ENCODE measurements at regions not wholly inside any gene's neighbourhood (a gene's known extent, or its start where the extent isn't known, plus 50 kb on each side); places are given as distances from the start of the nearest gene placed in this dataset.

DNA sequence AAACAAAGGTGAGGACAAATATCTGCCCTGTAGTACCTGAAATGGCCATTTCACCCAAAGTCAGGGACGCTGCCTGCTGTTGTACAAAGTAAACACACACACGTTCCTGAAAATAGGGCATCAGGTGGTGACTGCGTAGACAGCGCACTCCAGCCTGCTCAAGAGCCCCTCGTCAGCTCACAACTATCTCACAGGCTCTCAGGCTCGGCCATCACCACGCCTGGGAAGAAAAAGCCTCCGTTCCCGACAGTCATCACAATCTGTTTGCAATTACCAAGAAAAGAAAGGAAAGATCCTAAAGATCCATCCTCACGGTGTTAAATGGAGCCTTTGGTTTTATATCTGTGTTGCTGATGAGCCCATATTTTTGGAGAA lies 230.2 kb downstream of the ZNF516 start:
- Histone ChIP-seq H2AFZ (peak overlapping the region; percentile 74), H3K79me2 (replicated peaks; ENCODE audit: insufficient read depth) (no peaks in the 10 kb centered on the region), H3K27ac (ENCODE audit: low read depth) (no peak overlapping the region), H3K4me2 (no peak overlapping the region), H3K27me3 (ENCODE audit: insufficient read depth) (no peaks in the 10 kb centered on the region), H3F3A (replicated peaks; ENCODE audit: low read depth) (no peaks in the 10 kb centered on the region), H3K4me1 (ENCODE audit: insufficient read depth) (peaks cover 20% of the 10 kb centered on the region), H3K36me3 (ENCODE audit: insufficient read depth) (no peaks in the 10 kb centered on the region), H3K9me2 (ENCODE audit: insufficient read depth) (no peaks in the 10 kb centered on the region), H3K4me3 (no peak overlapping the region), H4K20me1 (replicated peaks; ENCODE audit: insufficient read depth) (no peaks in the 10 kb centered on the region)
- TF ChIP-seq JUNB (IDR thresholded peaks at IDR 0.05; ENCODE audit: unreplicated experiment) (no peak), POLR2AphosphoS5 (IDR thresholded peaks at IDR 0.05; ENCODE audit: low read depth) (no peak), EZH2phosphoT487 (IDR thresholded peaks at IDR 0.05; ENCODE audit: unreplicated experiment) (no peak), CREB1 (CRISPR knock-in tag; IDR thresholded peaks at IDR 0.05; ENCODE audit: low read depth) (no peak), NANOG (IDR thresholded peaks at IDR 0.05; ENCODE audit: borderline replicate concordance) (no peak), ZNF331 (CRISPR knock-in tag; IDR thresholded peaks at IDR 0.05; ENCODE audit: low read depth) (no peak), ZNF114 (CRISPR knock-in tag; IDR thresholded peaks at IDR 0.05) (no peak), STAT1 (IDR thresholded peaks at IDR 0.05; ENCODE audit: unreplicated experiment) (no peak), EZH2 (IDR thresholded peaks at IDR 0.05; ENCODE audit: low read depth, unreplicated experiment) (no peak)
- TF ChIP-seq, protein P1, sequence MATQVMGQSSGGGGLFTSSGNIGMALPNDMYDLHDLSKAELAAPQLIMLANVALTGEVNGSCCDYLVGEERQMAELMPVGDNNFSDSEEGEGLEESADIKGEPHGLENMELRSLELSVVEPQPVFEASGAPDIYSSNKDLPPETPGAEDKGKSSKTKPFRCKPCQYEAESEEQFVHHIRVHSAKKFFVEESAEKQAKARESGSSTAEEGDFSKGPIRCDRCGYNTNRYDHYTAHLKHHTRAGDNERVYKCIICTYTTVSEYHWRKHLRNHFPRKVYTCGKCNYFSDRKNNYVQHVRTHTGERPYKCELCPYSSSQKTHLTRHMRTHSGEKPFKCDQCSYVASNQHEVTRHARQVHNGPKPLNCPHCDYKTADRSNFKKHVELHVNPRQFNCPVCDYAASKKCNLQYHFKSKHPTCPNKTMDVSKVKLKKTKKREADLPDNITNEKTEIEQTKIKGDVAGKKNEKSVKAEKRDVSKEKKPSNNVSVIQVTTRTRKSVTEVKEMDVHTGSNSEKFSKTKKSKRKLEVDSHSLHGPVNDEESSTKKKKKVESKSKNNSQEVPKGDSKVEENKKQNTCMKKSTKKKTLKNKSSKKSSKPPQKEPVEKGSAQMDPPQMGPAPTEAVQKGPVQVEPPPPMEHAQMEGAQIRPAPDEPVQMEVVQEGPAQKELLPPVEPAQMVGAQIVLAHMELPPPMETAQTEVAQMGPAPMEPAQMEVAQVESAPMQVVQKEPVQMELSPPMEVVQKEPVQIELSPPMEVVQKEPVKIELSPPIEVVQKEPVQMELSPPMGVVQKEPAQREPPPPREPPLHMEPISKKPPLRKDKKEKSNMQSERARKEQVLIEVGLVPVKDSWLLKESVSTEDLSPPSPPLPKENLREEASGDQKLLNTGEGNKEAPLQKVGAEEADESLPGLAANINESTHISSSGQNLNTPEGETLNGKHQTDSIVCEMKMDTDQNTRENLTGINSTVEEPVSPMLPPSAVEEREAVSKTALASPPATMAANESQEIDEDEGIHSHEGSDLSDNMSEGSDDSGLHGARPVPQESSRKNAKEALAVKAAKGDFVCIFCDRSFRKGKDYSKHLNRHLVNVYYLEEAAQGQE (IDR thresholded peaks at IDR 0.05; ENCODE audit: unreplicated experiment) = no peak
- TF ChIP-seq, protein P2, sequence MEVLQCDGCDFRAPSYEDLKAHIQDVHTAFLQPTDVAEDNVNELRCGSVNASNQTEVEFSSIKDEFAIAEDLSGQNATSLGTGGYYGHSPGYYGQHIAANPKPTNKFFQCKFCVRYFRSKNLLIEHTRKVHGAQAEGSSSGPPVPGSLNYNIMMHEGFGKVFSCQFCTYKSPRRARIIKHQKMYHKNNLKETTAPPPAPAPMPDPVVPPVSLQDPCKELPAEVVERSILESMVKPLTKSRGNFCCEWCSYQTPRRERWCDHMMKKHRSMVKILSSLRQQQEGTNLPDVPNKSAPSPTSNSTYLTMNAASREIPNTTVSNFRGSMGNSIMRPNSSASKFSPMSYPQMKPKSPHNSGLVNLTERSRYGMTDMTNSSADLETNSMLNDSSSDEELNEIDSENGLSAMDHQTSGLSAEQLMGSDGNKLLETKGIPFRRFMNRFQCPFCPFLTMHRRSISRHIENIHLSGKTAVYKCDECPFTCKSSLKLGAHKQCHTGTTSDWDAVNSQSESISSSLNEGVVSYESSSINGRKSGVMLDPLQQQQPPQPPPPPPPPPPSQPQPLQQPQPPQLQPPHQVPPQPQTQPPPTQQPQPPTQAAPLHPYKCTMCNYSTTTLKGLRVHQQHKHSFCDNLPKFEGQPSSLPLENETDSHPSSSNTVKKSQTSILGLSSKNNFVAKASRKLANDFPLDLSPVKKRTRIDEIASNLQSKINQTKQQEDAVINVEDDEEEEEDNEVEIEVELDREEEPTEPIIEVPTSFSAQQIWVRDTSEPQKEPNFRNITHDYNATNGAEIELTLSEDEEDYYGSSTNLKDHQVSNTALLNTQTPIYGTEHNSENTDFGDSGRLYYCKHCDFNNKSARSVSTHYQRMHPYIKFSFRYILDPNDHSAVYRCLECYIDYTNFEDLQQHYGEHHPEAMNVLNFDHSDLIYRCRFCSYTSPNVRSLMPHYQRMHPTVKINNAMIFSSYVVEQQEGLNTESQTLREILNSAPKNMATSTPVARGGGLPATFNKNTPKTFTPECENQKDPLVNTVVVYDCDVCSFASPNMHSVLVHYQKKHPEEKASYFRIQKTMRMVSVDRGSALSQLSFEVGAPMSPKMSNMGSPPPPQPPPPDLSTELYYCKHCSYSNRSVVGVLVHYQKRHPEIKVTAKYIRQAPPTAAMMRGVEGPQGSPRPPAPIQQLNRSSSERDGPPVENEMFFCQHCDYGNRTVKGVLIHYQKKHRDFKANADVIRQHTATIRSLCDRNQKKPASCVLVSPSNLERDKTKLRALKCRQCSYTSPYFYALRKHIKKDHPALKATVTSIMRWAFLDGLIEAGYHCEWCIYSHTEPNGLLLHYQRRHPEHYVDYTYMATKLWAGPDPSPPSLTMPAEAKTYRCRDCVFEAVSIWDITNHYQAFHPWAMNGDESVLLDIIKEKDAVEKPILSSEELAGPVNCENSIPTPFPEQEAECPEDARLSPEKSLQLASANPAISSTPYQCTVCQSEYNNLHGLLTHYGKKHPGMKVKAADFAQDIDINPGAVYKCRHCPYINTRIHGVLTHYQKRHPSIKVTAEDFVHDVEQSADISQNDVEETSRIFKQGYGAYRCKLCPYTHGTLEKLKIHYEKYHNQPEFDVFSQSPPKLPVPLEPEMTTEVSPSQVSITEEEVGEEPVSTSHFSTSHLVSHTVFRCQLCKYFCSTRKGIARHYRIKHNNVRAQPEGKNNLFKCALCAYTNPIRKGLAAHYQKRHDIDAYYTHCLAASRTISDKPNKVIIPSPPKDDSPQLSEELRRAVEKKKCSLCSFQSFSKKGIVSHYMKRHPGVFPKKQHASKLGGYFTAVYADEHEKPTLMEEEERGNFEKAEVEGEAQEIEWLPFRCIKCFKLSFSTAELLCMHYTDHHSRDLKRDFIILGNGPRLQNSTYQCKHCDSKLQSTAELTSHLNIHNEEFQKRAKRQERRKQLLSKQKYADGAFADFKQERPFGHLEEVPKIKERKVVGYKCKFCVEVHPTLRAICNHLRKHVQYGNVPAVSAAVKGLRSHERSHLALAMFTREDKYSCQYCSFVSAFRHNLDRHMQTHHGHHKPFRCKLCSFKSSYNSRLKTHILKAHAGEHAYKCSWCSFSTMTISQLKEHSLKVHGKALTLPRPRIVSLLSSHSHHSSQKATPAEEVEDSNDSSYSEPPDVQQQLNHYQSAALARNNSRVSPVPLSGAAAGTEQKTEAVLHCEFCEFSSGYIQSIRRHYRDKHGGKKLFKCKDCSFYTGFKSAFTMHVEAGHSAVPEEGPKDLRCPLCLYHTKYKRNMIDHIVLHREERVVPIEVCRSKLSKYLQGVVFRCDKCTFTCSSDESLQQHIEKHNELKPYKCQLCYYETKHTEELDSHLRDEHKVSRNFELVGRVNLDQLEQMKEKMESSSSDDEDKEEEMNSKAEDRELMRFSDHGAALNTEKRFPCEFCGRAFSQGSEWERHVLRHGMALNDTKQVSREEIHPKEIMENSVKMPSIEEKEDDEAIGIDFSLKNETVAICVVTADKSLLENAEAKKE (CRISPR knock-in tag; IDR thresholded peaks at IDR 0.05) = no peak
- TF ChIP-seq, protein P3, sequence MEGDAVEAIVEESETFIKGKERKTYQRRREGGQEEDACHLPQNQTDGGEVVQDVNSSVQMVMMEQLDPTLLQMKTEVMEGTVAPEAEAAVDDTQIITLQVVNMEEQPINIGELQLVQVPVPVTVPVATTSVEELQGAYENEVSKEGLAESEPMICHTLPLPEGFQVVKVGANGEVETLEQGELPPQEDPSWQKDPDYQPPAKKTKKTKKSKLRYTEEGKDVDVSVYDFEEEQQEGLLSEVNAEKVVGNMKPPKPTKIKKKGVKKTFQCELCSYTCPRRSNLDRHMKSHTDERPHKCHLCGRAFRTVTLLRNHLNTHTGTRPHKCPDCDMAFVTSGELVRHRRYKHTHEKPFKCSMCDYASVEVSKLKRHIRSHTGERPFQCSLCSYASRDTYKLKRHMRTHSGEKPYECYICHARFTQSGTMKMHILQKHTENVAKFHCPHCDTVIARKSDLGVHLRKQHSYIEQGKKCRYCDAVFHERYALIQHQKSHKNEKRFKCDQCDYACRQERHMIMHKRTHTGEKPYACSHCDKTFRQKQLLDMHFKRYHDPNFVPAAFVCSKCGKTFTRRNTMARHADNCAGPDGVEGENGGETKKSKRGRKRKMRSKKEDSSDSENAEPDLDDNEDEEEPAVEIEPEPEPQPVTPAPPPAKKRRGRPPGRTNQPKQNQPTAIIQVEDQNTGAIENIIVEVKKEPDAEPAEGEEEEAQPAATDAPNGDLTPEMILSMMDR (conservative IDR thresholded peaks at IDR 0.05; ENCODE audit: low read depth in 2 of 2) = no peak
- TF ChIP-seq, protein P4, sequence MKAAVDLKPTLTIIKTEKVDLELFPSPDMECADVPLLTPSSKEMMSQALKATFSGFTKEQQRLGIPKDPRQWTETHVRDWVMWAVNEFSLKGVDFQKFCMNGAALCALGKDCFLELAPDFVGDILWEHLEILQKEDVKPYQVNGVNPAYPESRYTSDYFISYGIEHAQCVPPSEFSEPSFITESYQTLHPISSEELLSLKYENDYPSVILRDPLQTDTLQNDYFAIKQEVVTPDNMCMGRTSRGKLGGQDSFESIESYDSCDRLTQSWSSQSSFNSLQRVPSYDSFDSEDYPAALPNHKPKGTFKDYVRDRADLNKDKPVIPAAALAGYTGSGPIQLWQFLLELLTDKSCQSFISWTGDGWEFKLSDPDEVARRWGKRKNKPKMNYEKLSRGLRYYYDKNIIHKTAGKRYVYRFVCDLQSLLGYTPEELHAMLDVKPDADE (IDR thresholded peaks at IDR 0.05) = no peak
- Mint-ChIP-seq H3K36me3 (ENCODE audit: low read depth) (no peaks in the 10 kb centered on the region), H3K27me3 (ENCODE audit: insufficient read depth, low read depth, poor library complexity) (peaks cover under 1% of the 10 kb centered on the region), H3K4me1 (peaks cover 27% of the 10 kb centered on the region), H3K9me3 (no peaks in the 10 kb centered on the region), H3K4me3 (no peak overlapping the region), H3K27ac (no peak overlapping the region)
- DNase-seq (ENCODE audit: low spot score) (no peak), ATAC-seq (no peak)

Data from GM23338 (cell line).